ENCODE measurements at regions not wholly inside any gene's neighbourhood (a gene's known extent, or its start where the extent isn't known, plus 50 kb on each side); places are given as distances from the start of the nearest gene placed in this dataset.

DNA sequence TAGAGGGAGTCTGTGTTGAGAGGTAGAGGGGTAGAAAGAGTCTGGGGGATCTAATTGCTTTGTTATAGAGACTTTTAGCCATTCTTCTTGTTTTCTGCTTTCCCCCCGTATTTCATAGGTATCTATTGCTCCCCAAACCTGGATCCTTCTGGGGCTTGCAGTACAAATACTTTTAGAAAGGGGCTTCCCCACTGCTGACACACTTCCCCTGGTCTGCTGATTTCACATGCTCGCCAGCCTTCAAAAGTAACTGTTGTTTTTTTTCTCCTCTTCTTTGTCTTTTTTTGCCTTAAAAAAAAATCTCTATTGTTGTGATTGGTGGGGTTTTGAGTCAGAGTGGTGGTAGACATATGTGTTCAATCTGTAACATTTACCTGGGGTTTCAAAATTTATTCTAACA lies 300.6 kb upstream of the AZI2 start:
- DNase-seq = no peak

DNA sequence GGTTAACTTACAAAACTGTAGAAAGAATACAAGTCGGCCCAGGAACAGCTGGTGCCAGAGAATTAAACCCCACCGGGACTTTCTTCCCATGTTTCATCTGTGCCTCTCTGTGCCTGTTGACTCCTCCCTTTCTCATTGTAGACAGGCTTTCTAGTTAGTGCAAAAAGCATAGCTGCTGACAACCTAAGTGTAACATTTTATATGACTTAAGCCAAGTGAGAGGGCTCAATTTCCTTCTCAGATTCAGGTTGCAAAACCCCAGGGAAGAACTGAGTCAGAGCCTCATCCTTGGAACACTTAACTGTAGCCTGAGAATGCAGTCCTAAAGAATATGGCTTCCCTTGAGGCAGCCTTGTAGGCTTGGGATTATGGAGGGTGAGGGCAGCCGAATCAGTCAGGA lies 302.5 kb upstream of the AZI2 start:
- DNase-seq = no peak

DNA sequence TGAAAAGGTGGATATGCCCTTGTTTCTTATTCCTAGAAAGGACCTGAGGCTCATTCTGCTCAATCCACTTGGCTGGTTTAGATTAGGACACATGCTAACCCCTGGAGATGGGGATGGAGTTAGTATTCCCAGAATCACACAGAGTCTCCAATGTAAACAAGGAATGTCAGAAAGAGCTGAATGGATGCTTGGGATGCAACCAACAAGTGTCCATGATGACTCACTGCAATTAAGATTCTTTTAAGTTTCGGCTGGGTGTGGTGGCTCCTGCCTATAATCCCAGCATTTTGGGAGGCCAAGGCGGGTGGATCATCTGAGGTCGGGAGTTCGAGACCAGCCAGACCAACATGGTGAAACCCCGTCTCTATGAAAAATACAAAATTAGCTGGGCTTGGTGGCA lies 315.5 kb upstream of the AZI2 start:
- DNase-seq = no peak

GRCh38 chr3:28667646-28668621 lies 319.3 kb upstream of the AZI2 start:
- DNase-seq = peak; percentile 51

DNA sequence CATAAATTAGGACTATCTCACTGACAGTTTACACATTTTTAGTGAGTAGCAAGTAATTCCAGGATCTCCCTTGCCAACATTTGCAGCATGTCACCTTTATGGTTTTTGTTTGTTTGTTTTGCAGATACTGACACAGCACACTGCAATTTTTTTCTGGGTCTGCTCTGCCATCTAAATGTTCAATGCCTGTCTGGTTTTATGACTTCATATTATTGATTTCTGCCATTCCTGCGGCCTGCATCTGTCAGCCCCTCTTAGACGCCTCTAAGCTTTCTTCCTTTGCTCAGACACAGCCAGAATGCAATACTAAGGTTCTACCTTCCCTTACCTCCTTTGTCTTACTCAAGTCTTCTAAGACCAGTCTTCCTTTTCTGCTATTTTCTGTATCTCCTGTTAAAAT lies 321.2 kb upstream of the AZI2 start:
- DNase-seq = no peak

DNA sequence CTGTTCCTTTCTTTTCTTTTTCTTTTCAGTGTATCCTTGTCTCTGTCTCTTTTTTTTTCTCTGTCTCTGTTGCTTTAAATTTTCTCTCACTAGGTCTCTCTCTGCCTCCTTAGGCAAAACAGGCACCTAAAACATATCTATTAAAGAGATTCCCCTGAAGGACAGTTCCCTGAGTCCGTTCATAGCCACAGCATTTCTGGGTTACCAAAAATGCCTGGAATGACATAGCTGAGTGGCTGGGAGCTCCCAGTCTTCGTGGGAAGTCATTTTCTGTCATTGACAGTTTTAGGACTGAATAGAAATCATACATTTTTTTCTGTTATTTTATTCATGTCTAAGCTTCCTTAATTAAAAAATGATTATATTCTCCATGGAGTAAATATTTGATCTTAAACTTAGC lies 323.8 kb upstream of the AZI2 start:
- DNase-seq = no peak

- no peak for DNase-seq
Measured at GRCh38 chr3:28673446-28673845, 324.8 kb upstream of the AZI2 start.

DNA sequence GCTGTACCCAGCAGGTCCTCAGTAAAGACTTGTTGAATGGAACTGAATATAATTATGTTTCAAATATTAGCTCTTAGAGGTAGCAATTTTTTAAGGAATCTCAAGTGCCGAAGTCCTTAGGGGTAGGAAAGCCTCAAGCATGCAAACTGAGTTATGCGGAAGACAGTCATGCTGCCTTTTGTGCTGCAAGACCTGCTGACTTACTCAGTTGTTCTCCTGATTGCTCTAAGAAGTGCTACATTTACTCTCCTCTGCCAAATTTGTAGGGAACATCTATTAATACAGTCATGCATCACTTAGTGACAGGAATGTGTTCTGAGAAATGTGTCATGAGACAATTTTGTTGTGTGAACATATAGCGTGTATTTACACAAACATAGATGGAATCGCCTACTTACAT lies 325.6 kb upstream of the AZI2 start:
- DNase-seq = no peak

DNA sequence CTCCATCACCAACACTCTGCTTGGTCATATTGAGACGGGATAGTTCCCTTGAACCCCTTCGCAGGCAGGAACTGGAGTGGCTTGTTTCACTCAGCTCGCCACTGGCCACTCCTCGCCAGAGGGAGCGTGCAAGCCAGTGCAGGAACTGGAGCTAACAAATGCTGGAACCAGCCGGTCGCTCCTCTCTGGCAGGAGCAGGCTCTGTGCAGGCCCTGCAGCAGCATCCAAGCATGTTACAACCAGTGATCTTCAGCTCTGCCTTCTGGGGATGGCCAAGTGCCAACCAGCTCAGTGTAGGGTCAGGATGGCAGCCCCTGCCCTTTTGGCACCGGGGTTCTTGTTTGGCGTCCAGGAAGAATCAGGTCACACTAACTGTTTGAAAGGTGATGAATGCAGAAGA lies 329.0 kb upstream of the AZI2 start:
- no peak for DNase-seq

- no peak for DNase-seq
Measured at GRCh38 chr3:28678086-28678485, 329.5 kb upstream of the AZI2 start.

GRCh38 chr3:28680050-28680449 lies 331.4 kb upstream of the AZI2 start:
- DNase-seq = no peak

DNA sequence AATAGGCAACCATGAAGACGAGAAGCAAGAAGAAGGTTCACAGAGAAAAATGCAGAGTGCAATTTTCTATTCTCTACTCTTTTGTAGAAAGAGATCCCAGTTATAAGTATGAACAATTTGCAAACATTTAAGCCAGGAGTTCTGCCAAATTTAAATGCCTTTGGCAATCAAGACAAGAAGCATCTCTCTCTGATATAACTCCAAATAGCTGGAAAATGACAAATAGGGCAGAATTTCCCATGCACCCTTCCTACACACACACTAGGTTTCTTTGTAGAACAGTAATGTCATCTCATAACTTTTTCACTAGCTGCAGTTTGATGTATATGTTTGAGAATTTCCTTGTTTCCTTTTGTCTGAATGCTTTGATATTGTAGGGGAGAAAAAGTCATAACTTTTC lies 333.5 kb upstream of the AZI2 start:
- DNase-seq = no peak

DNA sequence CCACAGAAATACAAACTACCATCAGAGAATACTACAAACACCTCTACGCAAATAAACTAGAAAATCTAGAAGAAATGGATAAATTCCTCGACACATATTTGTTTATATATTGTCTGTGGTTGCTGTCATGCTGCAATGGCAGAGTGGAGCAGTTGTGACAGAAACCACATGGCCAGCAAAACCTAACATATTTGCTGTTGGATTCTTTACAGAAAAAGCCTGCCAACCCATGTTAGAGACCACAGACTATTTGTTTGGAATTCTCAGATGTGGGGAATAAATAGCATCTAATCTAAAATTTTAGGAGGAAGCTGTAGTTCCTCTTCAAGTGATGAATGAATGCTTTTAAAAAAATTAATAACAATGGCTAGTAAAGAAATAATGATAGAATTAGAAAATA lies 341.6 kb upstream of the AZI2 start:
- no peak for DNase-seq

- DNase-seq = no peak
Measured at GRCh38 chr3:28698706-28699105, 350.1 kb upstream of the AZI2 start.

DNA sequence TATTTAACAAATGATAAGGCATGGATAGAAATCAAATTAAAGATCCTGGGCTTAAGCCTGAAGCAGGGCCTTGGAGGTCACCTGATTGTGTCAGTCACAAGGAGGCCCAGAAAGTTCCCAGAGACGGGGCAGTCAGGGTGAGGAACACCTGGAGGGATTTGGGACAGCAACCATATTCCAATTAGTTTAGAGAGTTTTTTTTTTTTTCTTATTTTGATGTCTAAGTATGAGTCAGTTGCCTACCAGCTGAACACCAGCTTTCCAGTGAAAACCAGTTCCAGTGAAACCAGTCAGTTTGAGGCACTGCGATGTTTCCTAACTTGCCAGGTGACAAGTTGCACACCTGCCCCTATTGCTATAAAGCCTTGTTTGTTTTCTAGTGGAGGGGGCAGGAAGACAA lies 350.7 kb upstream of the AZI2 start:
- DNase-seq = peak; percentile 62

DNA sequence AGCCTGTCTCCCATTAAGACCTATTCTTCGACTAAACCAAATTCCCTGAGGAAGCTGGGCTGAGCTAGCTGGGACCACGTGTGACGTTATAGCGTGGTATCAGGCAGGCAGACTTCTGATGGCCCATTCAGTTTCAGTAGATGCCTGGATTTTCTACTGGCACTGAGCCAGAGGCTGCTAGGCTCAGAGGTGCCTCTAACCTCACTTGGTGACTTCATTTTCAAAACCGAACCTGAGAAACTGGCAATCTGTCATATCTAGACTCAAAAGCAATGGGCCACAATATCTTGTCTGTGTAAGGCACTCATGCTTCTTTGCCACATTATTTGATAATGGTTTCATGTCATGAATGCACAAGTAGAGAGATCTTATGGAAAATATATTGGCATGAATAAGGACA lies 352.1 kb upstream of the AZI2 start:
- no peak for DNase-seq

DNA sequence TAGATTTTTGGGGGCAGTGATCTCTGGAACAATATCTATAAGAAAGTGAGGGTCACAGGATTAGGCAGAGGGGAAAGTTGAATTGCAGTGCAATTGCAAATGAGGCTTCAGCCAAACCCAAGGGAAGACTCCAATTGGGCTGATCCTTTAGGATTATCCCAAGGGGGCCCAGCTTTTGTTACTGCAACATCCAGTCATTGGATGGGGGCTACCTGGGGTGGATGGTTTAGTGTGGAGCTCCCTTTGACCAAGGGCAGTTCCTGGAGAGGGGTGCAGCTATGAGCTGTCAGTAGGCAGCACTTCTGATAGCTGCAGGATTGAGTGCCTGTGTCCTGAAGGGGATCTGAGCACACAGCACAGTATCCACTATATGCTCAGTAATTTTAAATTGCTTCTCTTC lies 355.2 kb upstream of the AZI2 start:
- no peak for DNase-seq

- no peak for DNase-seq
Measured at GRCh38 chr3:28711293-28711692, 362.7 kb upstream of the AZI2 start.

- no peak for DNase-seq
Measured at GRCh38 chr3:28716939-28717338, 368.3 kb upstream of the AZI2 start.

- DNase-seq = no peak
Measured at GRCh38 chr3:28718074-28718849, 369.6 kb upstream of the AZI2 start.

DNA sequence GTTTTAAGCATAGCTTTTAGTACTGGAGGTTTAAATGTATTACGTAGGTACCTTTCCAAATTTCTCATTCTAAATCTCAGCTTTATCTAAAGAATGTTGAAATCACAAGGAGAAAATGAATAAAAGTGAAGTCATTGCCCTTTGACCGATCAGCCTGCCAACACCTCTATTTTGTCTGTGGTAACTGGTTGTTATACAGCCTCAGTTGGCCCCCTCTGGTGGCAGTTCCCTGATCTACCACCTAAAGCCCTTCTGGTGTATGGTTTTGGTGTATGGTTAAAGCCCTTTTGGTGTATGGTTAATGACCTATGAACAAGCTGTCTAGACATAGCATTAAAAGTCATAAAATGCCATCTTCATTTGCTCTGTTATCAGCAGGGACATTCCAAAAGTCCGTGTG lies 378.2 kb upstream of the AZI2 start:
- DNase-seq = no peak

- no peak for DNase-seq
Measured at GRCh38 chr3:28727307-28727706, 378.7 kb upstream of the AZI2 start.

GRCh38 chr3:28738425-28738824 lies 389.8 kb upstream of the AZI2 start:
- no peak for DNase-seq

DNA sequence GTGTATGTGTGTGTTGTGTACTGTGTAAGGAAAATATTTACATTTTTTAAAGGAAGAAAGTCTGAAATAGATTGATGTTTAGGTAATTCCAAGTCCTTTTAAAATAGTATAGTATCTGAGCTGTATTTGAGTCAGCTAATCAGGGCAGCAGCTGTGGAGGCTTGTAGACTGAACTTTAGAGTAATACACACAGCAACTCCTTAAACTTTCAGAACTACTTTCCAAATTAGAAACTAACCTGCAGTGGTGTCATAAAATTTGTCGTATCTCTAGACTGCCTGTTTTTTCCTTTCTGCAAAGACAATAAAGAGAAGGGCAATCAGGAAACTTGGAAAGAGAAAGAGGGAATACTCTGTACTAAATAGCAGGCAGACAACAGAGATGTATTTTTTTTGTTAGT lies 391.0 kb upstream of the AZI2 start:
- DNase-seq = no peak

Data from DMS153 (cell line).